Panc1 (cell line): ENCODE measurements at regions not wholly inside any gene's neighbourhood (a gene's known extent, or its start where the extent isn't known, plus 50 kb on each side); places are given as distances from the start of the nearest gene placed in this dataset.

Experiments used
- POLR2AphosphoS5 ChIP-seq: IDR thresholded peaks from 2 replicates; pipeline ENCODE4 v1.6.1; 2012; ENCODE audit warnings: mild to moderate bottlenecking, low read depth, low read length, moderate library complexity
- SIN3A ChIP-seq: IDR thresholded peaks from 2 replicates; pipeline ENCODE4 v1.6.1; 2012; ENCODE audit warnings: low read depth, mild to moderate bottlenecking, low read length, moderate library complexity, borderline replicate concordance; ENCODE audit not compliant: insufficient read depth
- TF ChIP-seq, protein P1 (sequence below): fragments of 450-650 bp; IDR thresholded peaks from 2 replicates; pipeline ENCODE4 v1.5.1; 2017; ENCODE audit warnings: mild to moderate bottlenecking

DNA sequence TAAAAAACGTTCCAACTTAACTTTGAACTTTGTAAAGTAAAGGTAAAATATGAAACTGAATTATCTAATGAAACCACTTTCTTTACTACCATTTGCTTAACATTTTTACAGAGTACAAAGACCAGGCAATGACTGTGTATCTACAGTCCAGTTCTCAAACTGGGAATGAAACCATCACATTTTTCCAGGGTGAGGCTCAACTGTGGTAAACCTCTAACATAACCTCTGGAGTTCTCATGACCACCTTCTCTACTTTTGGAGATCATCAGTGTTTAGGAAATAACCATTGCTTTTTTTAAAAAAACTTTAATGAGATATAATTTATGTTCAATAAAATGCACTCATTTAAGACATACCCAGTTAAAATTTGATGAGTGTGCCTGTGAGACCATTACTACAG, 223.5 kb downstream of the RNF152 start:
- TF ChIP-seq, protein P1, sequence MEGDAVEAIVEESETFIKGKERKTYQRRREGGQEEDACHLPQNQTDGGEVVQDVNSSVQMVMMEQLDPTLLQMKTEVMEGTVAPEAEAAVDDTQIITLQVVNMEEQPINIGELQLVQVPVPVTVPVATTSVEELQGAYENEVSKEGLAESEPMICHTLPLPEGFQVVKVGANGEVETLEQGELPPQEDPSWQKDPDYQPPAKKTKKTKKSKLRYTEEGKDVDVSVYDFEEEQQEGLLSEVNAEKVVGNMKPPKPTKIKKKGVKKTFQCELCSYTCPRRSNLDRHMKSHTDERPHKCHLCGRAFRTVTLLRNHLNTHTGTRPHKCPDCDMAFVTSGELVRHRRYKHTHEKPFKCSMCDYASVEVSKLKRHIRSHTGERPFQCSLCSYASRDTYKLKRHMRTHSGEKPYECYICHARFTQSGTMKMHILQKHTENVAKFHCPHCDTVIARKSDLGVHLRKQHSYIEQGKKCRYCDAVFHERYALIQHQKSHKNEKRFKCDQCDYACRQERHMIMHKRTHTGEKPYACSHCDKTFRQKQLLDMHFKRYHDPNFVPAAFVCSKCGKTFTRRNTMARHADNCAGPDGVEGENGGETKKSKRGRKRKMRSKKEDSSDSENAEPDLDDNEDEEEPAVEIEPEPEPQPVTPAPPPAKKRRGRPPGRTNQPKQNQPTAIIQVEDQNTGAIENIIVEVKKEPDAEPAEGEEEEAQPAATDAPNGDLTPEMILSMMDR = no peak
- no peak for TF ChIP-seq SIN3A
- no peak for TF ChIP-seq POLR2AphosphoS5
